ENCODE measurements at regions not wholly inside any gene's neighbourhood (a gene's known extent, or its start where the extent isn't known, plus 50 kb on each side); places are given as distances from the start of the nearest gene placed in this dataset.

DNA sequence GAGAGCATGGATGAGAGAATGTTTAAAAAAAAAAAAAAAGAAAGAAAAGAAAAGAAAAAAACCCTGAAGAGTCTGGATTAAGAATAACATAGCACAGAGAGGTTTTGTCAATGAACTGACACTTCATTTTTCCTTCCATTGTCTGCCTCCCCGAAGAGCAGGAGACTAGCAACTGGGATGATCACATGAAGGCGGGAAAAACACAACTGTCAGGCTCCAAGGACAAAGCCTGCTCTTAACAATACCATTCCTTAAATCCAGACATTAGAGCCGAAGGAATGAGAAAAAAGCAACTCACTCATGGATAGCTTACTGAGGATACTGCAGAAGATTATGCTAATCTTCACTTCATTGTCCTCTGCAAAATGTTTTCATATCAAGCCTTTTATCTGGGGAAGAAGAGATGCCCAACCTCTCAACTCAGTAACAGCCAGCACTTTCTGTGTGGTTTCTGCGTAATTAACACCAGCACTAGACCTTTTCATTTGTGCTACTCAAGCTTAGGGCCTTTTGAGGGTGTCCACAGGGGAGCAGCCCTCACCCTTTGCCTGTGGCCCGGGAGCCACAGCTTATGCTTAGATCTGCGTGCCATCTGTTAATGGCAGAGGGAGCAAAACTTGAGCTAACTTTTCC is 182.3 kb downstream of the BARHL2 start:
- TF ChIP-seq, protein P1, sequence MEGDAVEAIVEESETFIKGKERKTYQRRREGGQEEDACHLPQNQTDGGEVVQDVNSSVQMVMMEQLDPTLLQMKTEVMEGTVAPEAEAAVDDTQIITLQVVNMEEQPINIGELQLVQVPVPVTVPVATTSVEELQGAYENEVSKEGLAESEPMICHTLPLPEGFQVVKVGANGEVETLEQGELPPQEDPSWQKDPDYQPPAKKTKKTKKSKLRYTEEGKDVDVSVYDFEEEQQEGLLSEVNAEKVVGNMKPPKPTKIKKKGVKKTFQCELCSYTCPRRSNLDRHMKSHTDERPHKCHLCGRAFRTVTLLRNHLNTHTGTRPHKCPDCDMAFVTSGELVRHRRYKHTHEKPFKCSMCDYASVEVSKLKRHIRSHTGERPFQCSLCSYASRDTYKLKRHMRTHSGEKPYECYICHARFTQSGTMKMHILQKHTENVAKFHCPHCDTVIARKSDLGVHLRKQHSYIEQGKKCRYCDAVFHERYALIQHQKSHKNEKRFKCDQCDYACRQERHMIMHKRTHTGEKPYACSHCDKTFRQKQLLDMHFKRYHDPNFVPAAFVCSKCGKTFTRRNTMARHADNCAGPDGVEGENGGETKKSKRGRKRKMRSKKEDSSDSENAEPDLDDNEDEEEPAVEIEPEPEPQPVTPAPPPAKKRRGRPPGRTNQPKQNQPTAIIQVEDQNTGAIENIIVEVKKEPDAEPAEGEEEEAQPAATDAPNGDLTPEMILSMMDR (IDR thresholded peaks at IDR 0.05; ENCODE audit: extremely low read depth in 1 of 2, insufficient read depth in 1 of 2, low read depth in 1 of 2, low read length in 2 of 2) = no peak
- no peak for TF ChIP-seq POLR2AphosphoS5 (IDR thresholded peaks at IDR 0.05; ENCODE audit: insufficient read depth, low read depth, low read length)
- no peak for TF ChIP-seq POLR2A (IDR thresholded peaks at IDR 0.05; ENCODE audit: low read depth, low read length)
- TF ChIP-seq EZH2 (IDR thresholded peaks at IDR 0.05; ENCODE audit: borderline replicate concordance, low read depth, low read length, severe bottlenecking) = no peak
- TF ChIP-seq GATA2 (IDR thresholded peaks at IDR 0.05; ENCODE audit: insufficient read depth, insufficient read length, low read depth, low read length) = no peak
- TF ChIP-seq, protein P2, sequence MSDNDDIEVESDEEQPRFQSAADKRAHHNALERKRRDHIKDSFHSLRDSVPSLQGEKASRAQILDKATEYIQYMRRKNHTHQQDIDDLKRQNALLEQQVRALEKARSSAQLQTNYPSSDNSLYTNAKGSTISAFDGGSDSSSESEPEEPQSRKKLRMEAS (IDR thresholded peaks at IDR 0.05; ENCODE audit: insufficient read depth, insufficient read length) = no peak

Data from endothelial cell of umbilical vein (primary cell).